ENCODE measurements at regions not wholly inside any gene's neighbourhood (a gene's known extent, or its start where the extent isn't known, plus 50 kb on each side); places are given as distances from the start of the nearest gene placed in this dataset.

- no peak for DNase-seq
Observed at GRCh38 chr9:117546894-117547678, 132.2 kb upstream of the ASTN2 start.

- DNase-seq = no peak
Observed at GRCh38 chr9:117545846-117546245, 131.0 kb upstream of the ASTN2 start.

- DNase-seq = no peak
Observed at GRCh38 chr9:117543089-117543488, 128.2 kb upstream of the ASTN2 start.

DNA sequence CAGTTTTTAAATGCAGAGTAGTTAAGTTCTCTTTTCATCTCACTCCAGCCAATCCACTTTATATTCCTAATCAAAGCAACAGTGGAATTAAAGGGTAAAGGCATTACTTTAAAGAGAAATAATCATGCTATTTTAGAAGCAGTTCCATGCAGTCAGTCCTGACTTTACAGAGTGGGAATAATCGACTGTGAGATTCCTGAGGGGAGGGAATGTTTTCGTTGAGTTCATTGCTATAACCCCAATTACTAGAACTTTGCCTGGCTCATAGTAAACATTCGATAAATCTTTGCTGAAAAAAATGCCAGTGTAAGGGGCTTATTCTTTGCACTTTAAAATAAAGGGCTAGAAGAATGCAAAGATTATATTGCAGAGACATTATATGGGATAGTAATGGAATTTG lies 127.2 kb upstream of the ASTN2 start:
- no peak for DNase-seq

DNA sequence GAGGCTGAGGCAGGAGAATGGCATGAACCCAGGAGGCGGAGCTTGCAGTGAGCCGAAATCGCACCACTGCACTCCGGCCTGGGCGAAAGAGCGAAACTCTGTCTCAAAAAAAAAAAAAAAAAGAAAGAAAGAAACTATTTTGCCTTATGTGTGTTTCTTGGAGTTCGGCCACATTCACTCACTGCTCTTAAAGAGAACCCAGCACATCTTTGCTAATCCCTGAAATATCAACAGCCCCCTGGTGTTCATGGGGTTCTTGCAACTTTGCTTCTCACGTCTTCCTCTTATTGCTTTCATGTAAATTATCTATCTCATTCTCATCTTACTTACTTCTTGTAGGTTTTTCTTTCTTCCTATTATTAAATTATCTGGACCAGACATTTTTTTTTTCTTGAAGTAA lies 126.3 kb upstream of the ASTN2 start:
- no peak for DNase-seq

GRCh38 chr9:117535973-117536372 lies 121.1 kb upstream of the ASTN2 start:
- DNase-seq = no peak

DNA sequence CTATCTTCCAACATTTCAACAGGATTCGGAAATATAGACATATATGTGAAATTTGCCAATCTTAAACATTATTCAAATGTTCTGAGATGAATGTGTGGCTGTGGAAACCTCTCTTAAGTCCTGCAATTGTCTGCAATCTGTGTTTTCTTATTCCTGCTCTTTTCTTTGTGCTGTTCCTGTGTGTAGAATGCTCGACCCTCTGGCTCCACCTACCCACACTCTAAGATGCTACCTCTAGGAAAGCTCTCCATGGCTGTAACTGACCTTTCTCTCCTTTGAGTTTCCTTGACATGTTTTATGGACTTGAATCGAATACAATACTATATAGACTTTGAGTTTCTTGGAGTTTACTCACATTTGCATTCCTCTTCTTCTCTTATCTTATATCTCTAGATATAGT lies 120.6 kb upstream of the ASTN2 start:
- no peak for DNase-seq

DNA sequence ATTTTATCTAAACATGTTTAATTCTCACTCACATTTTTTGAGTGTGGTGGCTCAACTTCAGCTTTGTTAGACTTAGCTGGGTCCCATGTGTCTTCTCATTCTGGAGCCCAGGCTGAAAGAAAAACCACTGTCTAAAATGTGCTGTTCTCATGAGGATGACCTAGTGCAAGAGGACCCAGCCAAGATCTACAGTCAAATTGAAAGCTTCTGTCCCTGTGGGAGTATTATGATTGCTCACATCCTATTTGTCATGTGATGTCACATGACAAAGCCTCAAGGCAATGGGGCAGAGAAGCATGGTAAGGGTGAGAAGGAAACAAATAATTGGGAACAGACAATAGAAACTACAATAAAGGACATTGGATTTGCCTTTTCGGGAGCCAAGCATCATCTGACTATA lies 113.4 kb upstream of the ASTN2 start:
- DNase-seq = no peak

DNA sequence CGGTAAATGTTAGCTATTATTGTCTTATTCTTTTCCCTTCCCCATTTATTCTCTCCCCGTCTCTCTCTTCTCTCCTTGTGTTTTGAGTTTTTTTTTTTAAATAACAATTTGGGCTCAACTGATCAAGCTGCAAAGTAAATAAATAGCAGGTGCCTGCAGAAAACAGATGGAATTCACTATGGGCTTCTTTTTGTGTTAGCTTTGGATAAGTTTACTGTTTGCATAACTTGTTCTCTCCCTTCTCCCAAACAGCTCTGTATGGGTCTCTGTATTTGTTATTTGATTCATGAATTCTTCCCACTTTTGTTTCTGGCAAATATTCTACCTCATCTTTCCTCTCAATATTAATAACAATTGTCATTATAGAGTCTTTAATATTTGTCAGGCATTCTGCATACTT lies 111.8 kb upstream of the ASTN2 start:
- no peak for DNase-seq

DNA sequence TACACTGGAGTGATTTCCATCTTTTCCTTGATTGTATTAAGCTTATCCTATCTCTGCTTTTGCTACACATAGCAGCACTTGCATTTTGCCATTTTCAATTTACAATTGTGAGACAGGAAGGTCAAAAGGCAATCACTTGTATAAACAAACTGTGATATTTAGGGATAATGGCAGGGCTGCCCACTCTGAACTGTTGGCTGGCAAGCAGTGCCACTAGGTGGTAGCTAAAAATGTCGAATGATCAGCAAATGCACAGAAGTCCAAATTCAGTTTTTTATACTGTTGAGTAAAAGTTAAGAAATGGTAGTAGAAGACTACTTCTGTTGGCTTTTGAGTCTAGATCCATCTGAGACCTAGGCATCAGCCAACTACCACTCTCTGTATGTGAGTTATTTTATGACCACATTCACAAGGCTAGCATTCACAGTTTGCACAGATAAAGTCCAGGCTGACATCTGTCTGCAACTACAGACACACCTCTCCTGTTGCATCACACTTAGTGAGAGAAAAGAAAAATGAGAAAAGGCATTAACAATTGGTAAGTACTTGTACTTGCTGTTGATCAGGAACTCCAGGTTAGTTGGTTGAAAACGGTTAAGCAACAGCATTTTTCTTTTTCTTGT lies 108.8 kb upstream of the ASTN2 start:
- DNase-seq = no peak

DNA sequence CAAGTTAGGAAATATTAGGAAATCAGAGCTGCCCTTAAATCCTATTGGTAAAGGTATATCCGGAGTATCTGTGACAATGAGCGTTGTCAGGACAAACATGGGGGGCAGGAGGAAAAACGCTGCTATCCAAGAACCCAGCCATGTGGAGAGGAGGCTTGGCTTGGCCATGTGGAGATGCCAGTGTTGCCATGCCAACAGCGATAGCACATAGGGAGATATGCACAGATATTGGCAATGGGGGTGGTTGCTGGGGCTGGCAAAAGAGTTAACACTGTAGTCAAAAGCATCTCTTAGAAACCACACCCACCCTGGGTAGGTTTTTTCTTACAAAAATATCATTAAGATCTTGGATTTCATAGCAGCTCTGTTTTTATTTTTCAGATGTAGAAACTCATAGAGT lies 106.4 kb upstream of the ASTN2 start:
- DNase-seq = no peak

GRCh38 chr9:117516676-117517632 lies 102.1 kb upstream of the ASTN2 start:
- DNase-seq = no peak

- DNase-seq = no peak
Observed at GRCh38 chr9:117511852-117512481, 97.1 kb upstream of the ASTN2 start.

DNA sequence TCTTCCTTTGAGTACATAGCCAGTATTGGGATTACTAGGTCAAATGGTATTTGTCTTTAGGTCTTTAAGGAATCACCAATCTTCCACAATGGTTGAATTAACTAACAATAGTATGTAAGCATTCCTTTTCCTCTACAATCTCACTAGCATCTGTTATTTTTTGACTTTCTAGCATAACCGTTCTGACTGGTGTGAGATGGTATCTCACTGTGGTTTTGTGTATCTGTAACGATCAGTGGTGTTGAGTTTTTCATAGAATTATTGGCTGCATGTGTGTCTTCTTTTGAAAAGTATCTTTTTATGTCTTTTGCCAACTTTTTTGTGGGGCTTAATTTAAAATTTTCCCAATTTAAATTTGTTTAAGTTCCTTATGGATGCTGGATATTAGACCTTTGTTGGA lies 81.5 kb upstream of the ASTN2 start:
- DNase-seq = no peak

GRCh38 chr9:117494401-117495090 lies 79.7 kb upstream of the ASTN2 start:
- DNase-seq = no peak

DNA sequence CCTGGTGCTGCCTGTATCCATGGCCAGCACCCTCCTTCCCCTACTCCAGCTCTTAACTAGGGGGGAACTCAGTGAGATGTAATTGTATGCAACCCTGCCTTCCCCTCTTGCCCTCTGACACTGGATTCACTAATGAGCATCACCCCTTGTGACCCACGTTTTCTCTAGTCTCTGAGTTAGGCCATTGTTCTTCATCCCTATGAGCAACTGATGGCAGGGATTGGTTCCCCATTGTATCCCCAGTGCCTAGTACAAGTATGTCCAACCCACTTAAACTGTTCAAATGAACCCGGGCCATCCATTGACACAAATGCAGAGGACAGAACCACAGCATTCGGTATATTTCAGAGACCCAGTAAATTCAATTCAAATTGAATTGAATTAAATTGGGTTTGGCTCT lies 77.6 kb upstream of the ASTN2 start:
- no peak for DNase-seq

- DNase-seq = no peak
Observed at GRCh38 chr9:117491491-117491890, 76.6 kb upstream of the ASTN2 start.

GRCh38 chr9:117490199-117490598 lies 75.3 kb upstream of the ASTN2 start:
- DNase-seq = no peak

DNA sequence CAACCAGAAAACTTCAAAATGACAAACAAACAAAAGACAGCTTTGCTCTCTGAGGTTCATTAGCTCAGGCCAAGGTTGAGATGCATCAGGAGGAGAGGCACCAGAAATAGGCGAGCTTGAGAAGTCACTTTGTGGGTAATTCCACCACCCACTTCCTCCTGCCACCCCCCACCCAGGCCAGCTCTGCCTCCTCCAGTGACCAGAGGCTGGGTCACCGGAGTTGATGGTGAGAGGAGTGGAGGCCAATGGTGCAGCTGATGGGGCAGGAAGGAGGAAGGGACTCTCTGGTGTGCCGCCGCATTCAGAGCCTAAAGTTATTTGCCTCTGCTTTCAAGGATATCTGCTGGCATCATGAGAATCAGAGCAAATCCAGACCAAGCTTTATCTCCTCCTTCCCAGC lies 73.8 kb upstream of the ASTN2 start:
- no peak for DNase-seq

- DNase-seq = peak; percentile 38
Observed at GRCh38 chr9:117487555-117488175, 72.8 kb upstream of the ASTN2 start.

- DNase-seq = no peak
Observed at GRCh38 chr9:117486426-117486825, 71.6 kb upstream of the ASTN2 start.

GRCh38 chr9:117485176-117485575 lies 70.3 kb upstream of the ASTN2 start:
- DNase-seq = no peak
